HG03097 (cell line): ENCODE measurements at regions not wholly inside any gene's neighbourhood (a gene's known extent, or its start where the extent isn't known, plus 50 kb on each side); places are given as distances from the start of the nearest gene placed in this dataset.
"Not testable (repeated sequence)": the region's sequence is repeated elsewhere in the genome, so short reads cannot be mapped to it uniquely, and the experiment has no call there.

Experiments
- ATAC-seq: cut with Tn5 transposase; IDR thresholded peaks from one replicate; pipeline ENCODE4 v1.9.1; 2021; ENCODE audit not compliant: unreplicated experiment, low FRiP score

DNA sequence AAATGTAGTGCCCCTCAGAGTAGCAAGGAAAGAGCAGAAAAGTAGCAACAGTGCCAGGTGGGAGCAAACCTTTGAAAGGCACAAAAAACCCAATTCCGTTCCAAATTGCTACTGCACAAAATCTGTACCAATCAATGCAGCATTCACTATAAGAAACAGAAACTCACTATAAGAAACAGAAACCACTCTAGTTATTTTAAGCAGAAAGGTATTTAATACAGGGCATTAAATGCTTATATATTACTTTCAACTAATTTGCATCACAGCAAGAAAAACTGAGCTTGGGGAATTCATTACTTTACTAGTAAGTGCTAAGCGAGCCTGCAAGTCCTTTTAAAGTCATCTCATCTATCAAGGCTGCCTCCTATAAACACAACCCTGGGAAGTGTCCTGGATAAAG, 116.5 kb upstream of the OLIG3 start:
- no peak for ATAC-seq

DNA sequence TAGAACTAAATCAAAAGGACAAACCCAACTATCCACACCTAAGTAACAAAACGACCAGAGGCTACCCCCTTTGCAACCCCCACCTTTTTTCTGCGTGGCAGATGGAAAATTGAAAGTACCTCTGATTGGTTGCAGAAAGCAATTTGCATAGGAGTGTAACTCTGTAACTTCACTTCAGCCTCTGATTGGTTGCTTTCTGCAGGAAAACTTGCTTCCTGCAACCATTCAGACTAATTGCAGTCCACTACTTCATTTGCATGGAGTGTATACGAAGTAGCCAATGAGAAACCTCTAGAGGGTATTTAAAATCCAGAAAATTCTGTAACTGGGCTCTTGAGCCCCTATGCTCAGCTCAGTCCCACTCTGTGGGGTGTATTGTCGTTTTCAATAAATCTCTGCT, 129.1 kb upstream of the OLIG3 start:
- ATAC-seq = no peak

DNA sequence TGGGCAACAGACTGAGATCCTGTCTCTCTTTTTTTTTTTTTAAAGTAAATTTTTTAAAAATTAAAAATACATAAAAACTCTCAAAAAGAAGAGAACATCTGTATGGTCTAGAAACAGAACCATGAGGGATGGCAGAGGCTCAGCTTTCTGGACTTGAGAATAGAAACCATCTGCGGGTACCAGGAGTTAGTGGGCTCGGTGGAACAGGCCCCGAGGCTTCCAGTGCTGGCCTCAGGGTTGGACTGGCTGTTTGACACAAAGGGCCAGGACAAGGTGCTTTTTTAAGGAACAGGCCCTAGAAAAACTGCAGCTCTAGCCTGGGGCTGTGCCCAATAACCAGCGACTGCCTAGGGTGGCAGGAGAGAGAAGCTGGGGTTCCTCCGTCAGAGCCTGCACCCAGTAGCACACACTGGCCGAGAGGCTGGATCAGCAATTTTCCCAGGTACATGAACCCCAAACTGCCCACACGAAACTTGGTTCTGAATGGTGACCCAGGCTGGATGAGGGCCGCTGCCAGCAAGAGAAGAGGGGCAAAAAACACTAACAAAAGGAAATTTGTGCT, 131.0 kb upstream of the OLIG3 start:
- no peak for ATAC-seq

DNA sequence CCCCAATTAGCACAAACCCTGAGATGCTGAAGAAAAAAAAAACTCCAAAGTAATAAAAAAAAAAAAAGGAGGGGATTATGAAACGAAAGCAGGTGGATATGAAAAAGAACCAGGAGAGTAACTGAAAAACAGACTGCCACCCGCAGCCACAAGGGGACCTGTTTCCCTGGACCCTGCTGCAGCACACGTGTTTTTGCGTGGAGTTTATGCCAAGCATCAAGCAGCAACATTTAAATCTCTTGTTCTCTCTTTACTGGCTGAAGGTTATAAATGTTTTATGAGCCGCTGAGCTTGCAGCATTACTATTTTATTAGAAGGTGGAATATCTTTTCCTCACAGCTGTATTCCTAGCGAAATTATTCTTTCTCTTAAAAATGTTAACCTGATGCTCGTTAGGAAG, 131.6 kb upstream of the OLIG3 start:
- ATAC-seq = no peak

DNA sequence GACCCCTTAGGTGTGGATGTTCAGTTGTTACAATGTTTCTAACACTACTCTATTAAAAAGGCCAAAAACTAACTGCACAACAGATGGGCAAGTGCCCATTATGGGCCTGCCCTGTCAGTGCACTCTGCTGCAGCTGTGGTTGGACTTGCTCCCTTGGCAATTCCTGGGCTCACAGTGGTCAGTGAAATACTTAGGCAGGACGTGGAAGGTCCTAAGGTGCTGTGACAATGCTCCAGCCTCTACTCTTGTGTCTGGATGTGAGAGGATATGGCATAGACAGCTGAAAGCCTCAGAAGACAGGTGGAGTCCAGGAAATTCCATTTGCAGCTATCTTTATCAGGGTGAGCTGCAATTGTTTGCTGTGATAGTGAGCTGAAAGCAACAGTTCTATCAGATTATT, 136.5 kb upstream of the OLIG3 start:
- no peak for ATAC-seq

DNA sequence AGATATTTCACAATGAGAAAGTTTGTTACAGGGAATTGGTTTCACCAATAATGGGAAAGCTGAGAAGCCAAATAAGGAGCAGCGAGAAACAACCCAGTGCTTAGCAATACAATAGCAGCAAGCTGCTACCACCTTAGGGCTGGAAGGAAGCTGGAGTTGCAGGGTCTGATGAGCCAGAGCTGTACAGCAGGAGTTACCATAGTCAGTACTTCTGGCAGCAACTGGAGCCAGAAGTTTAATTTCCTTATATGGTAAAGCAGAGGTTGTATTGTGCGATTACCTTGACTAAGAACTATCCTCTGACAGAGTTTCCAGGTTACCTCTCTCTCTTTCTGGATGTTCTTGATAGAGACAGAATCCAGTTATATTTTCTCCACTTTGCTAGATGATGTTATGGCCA, 137.1 kb upstream of the OLIG3 start:
- no peak for ATAC-seq

DNA sequence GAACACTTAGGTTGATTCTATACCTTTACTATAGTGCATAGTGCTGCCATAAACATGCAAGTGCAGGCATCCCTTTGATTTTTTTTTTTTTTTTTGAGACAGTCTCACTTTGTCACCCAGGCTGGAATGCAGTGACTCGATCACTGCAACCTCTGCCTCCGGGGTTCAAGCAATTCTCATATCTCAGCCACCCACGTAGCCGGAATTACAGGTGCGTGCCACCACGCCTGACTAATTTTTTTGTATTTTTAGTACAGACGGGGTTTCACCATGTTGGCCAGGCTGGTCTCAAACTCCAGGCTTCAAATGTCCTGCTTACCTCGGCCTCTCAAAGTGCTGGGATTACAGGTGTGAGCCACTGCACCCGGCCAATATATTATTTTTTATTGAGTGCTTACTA, 140.0 kb upstream of the OLIG3 start:
- not testable (repeated sequence) for ATAC-seq

DNA sequence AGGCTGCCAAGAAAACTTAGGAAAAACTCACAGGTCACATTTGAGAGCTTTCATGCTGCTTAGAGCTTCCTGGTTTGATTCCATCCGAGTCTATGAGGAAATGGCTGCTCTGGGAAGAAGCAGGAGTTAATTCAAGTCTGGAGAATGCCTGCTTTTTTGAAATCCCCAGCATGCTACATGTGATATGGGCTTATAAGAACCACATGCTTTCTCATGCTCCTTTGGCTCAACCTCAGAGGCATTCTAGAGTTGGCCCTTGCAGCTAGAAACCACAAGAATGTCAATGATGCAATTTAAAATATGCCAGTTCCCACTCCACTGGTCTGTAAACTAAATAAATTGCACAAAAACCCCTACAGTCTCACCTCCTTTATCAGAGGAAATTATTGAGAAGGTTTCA, 142.9 kb upstream of the OLIG3 start:
- no peak for ATAC-seq

DNA sequence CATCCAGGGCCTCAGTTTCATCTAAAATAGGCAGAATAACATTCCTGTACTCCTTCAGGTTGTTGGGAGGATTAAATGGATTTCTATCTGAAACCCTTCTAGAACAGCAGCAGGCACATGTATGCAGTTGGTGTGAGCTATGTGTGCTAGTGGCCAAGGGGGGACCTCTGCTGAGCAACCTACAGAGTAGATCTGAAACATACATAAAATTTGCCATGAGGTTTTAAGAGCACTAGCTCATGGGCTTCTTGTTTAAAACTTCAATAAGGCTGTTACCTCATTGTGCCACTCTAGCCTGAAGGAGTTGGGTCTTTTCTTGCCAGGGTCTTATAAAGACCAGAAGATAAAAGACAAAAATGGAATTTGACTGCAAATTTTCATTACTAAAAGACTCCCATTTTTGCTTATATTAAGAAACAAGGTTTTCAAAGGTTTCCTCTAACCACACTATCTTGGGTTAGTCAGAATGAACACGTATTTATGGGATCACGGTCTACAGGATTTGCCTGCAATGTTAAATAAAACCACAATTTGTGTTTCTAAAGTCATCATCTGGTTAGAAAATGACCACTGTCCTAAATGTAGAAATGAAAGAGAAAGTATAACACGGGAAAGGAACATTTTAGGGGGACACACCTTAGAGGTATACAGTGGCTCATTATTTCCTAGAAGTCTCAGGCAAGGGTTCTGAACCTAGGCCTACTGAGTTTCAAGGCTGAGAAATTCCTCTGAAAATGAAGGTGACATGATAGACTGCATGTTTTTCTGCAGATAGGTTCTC, 144.9 kb upstream of the OLIG3 start:
- ATAC-seq = no peak

DNA sequence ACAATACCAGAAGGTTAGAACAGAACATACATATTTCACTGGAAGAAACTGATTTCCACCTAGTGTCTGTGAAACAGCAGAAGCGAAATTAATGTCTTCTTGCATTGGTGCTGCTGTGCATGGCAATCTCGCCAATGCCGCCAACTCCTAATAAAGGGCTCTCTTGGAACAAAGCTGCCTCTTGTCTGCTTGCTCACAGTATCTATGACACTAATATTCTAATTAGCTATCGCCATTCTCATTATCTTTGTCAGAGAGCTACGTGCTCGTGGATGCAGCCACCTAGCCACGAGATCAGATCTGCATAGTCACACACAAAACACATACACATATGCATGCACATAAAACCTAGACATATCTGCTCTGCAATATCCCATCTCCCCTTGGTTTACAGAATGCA, 145.9 kb upstream of the OLIG3 start:
- ATAC-seq = no peak

DNA sequence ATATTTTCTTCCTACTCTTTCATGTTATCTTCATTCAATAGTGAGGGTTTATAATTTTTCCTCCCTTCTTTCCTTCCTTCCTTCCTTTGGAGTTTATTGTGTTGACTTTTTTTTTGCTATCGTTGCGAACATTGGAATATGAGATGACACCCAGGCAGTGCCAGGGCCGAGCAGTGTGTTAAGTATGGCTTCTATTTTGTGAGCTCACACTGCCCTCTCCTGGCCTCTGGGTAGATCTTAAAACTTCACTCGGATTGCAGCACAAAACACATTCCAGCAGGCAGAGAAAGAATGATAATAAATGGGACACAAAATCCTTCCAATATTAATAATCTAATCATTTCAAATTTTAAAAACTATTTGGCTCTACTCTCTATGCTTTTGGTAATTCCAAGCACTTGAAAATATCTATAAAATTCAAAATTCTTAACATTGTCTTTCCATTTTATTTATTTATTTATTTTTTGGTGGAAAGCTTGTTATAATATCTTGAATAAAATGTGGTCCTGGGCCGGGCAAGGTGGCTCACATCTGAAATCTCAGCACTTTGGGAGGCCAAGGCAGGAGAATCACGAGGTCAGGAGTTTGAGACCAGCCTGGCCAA, 147.4 kb upstream of the OLIG3 start:
- no peak for ATAC-seq

DNA sequence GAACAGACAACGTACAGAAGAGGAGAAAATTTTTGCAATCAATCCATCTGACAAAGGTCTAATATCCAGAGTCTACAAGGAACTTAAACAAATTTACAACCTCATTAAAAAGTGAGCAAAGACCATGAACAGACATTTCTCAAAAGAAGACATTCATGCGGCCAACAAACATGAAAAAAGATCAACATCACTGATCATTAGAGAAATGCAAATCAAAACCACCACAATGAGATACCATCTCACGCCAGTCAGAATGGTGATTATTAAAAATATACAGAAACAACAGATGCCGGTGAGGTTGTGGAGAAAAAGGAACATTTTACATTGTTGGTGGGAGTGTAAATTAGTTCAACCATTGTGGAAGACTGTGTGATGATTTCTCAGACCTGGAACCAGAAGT, 149.0 kb upstream of the OLIG3 start:
- not testable (repeated sequence) for ATAC-seq

DNA sequence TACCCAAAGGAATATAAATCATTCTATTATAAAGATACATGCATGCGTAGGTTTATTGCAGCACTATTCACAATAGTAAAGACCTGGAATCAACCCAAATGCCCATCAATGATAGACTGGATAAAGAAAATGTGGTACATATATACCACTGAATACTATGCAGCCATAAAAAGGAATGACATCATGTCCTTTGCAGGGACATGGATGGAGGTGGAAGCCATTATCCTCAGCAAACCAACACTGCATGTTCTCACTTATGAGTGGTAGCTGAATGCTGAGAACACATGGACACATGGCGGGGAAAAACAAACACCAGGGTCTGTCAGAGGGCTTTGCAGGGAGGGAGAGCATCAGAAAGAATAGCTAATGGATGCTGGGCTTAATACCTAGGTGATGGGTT, 149.4 kb upstream of the OLIG3 start:
- ATAC-seq = not testable (repeated sequence)

DNA sequence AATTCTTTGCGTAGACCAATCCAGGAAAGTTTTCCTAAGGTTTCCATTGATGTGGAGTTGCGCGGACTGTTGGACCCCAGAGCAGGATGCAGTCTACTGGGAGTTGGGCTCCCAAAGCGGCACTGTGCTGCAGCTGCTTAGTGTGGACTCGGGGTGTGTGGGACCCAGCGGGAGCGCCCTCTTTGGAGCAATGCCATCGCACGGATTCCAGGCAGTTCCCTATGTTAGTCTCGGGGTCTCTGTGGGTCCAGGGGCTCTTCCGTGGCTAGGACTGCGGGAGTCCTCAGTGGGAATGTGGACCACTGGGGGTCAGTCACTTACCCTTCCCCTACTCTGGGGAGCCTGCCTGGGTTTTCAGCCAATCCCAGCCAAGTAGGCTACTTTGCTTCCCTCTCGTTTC, 151.7 kb upstream of the OLIG3 start:
- no peak for ATAC-seq

DNA sequence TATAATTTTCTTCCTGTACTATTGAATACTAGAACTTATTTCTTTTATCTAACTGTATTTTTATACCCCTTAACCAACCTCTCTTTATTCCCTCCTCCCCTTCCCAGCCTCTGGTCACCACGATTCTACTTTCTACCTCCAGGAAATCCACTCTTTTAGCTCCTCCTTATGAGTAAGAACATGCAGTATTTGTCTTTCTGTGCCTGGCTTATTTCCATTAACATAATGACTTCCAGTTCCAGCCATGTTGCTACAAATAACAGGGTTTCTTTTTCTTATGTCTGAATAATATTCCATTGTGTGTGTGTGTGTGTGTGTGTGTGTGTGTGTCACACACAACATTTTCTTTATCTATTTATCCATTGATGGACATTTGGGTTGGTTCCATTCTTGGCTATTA, 152.3 kb upstream of the OLIG3 start:
- ATAC-seq = no peak

DNA sequence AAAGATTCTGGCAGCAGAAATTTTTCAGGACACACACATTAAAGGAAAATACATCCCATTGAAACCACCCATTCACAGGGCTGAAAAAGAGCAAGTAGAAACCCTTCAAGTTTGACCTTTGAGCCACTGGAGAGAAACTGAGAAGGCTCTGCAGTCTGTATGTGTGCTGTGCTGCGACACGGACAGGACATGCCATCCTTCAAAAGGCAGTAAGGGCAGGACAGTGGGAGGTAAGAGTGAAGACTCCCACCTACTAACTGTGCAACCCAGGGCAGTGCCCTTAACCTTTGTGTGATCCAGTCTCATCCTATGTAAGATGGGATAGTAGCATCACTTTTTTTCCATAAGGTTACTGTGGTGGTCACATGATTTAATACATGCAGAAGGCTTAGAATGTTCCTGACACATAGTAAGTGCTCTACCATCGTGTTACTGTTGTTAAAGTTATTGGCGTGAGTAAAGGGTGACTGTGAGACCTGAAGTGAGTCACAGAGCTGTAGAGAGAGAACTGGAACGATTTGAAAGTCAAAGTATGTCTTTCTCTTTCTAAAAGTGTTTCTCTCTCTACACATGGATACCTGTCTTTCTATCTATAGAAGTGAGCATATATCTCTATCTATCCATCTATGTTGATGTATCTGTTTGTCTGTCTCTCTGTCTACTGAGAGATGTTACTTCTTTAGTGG, 153.7 kb upstream of the OLIG3 start:
- no peak for ATAC-seq

DNA sequence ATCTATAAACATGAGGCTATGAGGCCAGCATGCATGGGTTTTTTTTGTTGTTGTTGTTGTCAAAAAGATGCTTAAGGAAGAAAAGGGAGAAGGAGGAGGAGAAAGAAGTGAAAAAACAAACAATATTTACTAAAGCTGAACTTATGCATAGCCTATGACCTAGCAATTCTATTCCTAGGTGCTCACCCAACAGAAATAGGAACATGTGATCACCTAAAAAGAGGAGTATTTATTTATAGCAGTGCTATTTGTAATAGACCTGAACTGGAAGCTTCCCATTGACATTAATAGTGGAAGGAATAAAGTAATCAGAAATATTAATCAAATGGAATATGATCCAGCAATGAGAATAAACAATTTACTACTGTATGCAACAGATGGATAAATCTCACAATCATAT, 156.5 kb upstream of the OLIG3 start:
- ATAC-seq = no peak

DNA sequence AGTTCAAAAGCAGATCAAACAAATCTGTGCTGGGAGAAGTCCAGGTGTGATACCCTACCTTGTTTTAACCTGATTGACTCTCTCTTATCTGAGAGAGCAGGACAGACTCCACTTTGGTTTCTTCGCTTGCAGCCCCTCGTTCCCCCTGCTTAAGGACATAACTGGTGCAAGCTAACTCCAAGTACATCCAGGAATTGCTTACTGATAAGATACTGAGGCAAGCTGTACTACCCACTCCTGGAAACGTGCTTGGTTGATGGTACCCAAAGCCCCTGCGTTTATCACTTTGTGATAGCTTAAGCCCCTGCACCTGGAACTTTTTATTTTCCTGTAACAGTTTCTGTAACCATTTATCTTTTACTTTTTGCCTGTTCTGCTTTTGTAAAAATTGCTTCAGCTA, 157.0 kb upstream of the OLIG3 start:
- ATAC-seq = no peak

DNA sequence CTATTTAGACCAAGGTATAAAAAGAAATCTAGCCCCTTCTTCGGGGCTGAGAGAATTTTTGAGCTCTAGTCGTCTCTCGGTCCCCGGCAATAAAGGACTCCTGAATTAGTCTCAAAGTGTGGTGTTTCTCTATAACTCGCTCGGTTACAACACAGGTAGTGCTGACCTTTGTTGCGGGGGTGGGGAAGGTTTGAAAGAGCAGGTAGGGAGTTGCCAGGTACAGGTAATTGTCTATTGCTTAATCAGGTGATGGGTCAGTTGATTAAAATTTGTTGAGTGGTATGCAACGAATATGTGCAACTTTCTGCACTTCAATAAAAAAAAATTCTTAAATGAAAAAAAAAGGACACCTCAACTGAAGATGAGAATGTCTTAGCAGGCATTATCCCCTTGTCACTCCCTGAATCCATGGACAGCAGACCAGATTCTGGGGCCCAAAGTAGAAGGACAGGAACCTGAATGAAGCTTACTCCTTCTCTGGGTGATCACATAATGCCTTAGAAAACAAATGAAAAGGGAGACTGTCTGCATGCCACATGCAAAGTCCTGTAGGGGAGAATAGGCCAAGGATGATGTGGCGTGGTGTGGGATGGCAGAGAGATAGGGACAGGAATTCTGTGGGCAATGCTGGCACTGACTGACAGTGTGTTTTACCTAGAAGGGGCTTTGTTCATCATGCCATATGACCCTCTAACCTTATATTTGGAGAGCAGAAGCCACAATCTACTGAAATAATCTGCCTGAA, 157.6 kb upstream of the OLIG3 start:
- ATAC-seq = no peak

DNA sequence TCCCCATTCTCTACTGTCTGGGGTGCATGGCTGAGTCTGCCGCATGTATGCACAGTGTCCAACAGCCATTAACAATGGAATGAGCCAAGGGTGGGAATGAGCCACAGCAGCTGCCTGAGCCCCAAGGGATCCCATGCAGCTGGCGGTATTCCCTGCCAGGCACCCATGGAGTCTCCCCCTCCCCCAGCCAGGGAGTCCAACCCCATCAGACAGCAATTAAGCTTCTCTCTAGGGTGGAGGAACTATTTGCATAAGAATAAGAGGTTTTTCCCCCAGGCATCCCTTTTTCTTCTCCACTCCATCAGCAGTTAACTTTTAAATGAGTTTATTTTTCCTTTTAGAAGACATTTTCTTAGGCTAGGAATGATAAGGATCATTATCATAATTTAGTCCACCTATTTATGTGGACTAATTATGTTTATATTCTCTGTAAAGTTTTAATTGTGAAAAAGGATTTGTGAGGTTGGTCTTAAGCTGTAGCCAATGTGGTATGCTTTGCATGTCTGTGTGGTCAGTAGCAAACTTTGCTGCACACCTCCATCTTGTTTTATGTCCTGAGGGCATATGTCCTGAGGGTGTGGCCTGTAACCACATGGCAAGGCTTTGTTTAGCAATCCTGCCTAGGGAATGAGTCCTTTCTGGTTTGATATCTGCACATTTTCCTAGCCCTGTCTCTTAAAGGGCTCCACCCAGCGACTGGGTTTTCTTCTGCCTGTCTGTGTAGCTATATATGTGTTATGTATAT, 158.9 kb upstream of the OLIG3 start:
- ATAC-seq = no peak
